ENCODE measurements at regions not wholly inside any gene's neighbourhood (a gene's known extent, or its start where the extent isn't known, plus 50 kb on each side); places are given as distances from the start of the nearest gene placed in this dataset.

DNA sequence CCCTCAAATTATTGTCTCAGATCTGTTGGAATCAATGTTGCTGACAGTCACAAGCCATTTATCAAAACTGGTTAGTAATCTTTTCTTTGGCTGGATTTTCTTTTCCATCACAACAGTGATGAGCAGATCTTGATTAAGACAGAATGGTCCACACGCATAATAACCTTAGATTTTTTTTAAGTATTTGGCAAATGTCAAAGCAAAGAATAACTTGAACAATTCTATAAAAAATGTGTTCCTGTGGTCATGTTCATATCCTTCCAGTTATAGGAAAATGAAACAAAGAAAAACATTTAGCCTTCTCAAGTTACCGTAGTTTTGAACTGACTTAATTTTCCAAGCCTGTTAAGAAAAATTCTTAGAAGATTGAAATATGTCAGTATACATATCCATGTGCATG is 659.9 kb upstream of the ID2 start:
- Histone ChIP-seq H3K4me3 (ENCODE audit: insufficient read depth in 1 of 2, low read depth in 1 of 2, low read length in 2 of 2) (no peak overlapping the region), H2BK12ac (ENCODE audit: low read length in 2 of 2) (no peak overlapping the region), H3K4me1 (ENCODE audit: control insufficient read depth, insufficient read depth, low read depth, low read length) (no peaks in the 10 kb centered on the region), H4K8ac (ENCODE audit: low read length) (no peak overlapping the region), H3K36me3 (ENCODE audit: control insufficient read depth in 1 of 2, insufficient read depth in 2 of 2, low read depth in 1 of 2, low read length in 2 of 2) (no peaks in the 10 kb centered on the region), H2AFZ (ENCODE audit: low read depth, low read length) (no peak overlapping the region), H3K9ac (ENCODE audit: low read length) (no peak overlapping the region), H3K14ac (ENCODE audit: low read length in 2 of 2) (no peak overlapping the region), H3K27ac (ENCODE audit: low read length, poor library complexity, severe bottlenecking) (no peak overlapping the region), H3K9me3 (ENCODE audit: control insufficient read depth, low read length) (no peaks in the 10 kb centered on the region), H3K18ac (ENCODE audit: low read depth in 1 of 2, low read length in 2 of 2) (no peak overlapping the region), H2BK120ac (ENCODE audit: low read depth, low read length) (no peak overlapping the region), H3K23ac (ENCODE audit: low read length in 2 of 2) (no peak overlapping the region), H3K4me2 (ENCODE audit: low read length, poor library complexity, severe bottlenecking) (no peak overlapping the region), H3K27me3 (ENCODE audit: control insufficient read depth in 1 of 2, insufficient read depth in 1 of 2, low read length in 2 of 2) (peaks cover 0 to 2% of the 10 kb centered on the region in 2 experiments), H3K79me1 (replicated peaks; ENCODE audit: low read length, poor library complexity, severe bottlenecking) (no peaks in the 10 kb centered on the region), H4K91ac (ENCODE audit: low read length) (no peak overlapping the region), H2AK5ac (ENCODE audit: low read length, severe bottlenecking) (no peak overlapping the region), H2BK5ac (ENCODE audit: low read depth, low read length, poor library complexity, severe bottlenecking) (no peak overlapping the region), H3K4ac (ENCODE audit: low read depth in 1 of 2, low read length in 2 of 2) (no peak overlapping the region), H2BK15ac (ENCODE audit: low read depth, poor library complexity, severe bottlenecking) (no peak overlapping the region)
- WGBS: no CpG with 5 or more reads among the region's 2 CpGs
- DNase-seq: no peak

DNA sequence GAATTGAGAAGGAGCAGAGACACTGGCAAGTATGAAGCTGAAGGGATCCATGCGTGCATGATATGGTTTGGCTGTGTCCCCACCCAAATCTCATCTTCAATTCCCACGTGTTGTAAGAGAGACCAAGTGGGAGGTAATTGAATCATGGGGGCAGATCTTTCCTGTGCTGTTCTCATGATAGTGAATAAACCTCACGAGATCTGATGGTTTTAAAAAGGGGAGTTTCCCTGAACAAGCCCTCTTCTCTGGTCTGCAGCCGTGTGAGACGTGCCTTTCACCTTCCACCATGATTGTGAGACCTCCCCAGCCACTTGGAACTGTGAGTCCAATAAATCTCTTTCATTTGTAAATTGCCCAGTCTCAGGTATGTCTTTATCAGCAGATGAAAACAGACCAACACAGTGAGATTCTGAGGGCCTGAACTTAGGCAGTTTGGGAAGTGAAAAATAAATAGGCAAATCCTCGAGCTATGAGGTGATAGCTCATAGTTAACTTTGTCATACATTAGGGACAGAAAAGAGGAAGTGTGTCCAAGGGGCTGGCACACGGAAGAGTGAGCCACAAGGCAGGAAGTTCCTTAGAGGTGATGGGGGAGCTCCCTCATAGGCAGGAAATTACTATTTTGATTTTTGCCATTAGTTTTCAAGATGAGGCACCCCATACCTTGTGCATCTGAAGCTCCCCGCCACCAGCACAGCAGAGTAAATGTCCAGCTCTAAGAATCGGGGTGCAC is 658.8 kb upstream of the ID2 start:
- H2BK12ac ChIP-seq (ENCODE audit: low read length in 2 of 2): no peak overlapping the region

DNA sequence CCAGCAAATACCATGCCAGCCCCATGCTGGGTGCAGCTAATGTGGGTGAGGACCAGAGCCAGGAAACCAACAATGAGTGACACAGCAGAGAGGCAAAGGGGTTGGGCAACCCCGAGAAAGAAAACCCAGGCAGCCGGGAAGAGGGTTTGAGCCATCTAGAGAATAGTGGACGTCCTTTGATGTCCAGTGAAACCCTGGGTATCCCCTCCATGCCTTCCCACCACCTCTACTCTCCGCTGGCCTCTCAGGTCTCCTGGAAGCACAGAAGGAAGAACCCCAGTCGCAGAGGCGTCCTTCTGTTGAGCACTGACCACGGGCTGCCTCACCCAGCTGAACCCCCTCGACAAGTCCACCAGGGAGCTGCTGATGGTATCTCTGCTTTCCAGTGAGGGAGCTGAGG is 657.4 kb upstream of the ID2 start:
- H2AK5ac ChIP-seq (ENCODE audit: low read length, severe bottlenecking): no peak overlapping the region
- H3K4me2 ChIP-seq (ENCODE audit: low read length, poor library complexity, severe bottlenecking): no peak overlapping the region
- no peak overlapping the region for H4K8ac ChIP-seq (ENCODE audit: low read length)
- H3K9ac ChIP-seq (ENCODE audit: low read length): no peak overlapping the region
- no peak overlapping the region for H2BK15ac ChIP-seq (ENCODE audit: low read depth, poor library complexity, severe bottlenecking)
- H2BK120ac ChIP-seq (ENCODE audit: low read depth, low read length): no peak overlapping the region
- H3K4me3 ChIP-seq (ENCODE audit: insufficient read depth in 1 of 2, low read depth in 1 of 2, low read length in 2 of 2): no peak overlapping the region
- H2AFZ ChIP-seq (ENCODE audit: low read depth, low read length): no peak overlapping the region
- H3K9me3 ChIP-seq (ENCODE audit: control insufficient read depth, low read length): no peaks in the 10 kb centered on the region
- no peak overlapping the region for H3K23ac ChIP-seq (ENCODE audit: low read length in 2 of 2)
- H3K79me1 ChIP-seq (replicated peaks; ENCODE audit: low read length, poor library complexity, severe bottlenecking): no peaks in the 10 kb centered on the region
- H3K27me3 ChIP-seq (ENCODE audit: control insufficient read depth in 1 of 2, insufficient read depth in 1 of 2, low read length in 2 of 2): peaks cover 0 to 2% of the 10 kb centered on the region in 2 experiments
- H3K4me1 ChIP-seq (ENCODE audit: control insufficient read depth, insufficient read depth, low read depth, low read length): no peaks in the 10 kb centered on the region
- WGBS: 87% methylated on average over 8 of the region's 8 CpGs
- no peak overlapping the region for H2BK5ac ChIP-seq (ENCODE audit: low read depth, low read length, poor library complexity, severe bottlenecking)
- H3K36me3 ChIP-seq (ENCODE audit: control insufficient read depth in 1 of 2, insufficient read depth in 2 of 2, low read depth in 1 of 2, low read length in 2 of 2): no peaks in the 10 kb centered on the region
- no peak overlapping the region for H3K27ac ChIP-seq (ENCODE audit: low read length, poor library complexity, severe bottlenecking)
- H4K91ac ChIP-seq (ENCODE audit: low read length): no peak overlapping the region
- H3K14ac ChIP-seq (ENCODE audit: low read length in 2 of 2): no peak overlapping the region
- no peak overlapping the region for H3K18ac ChIP-seq (ENCODE audit: low read depth in 1 of 2, low read length in 2 of 2)
- no peak overlapping the region for H3K4ac ChIP-seq (ENCODE audit: low read depth in 1 of 2, low read length in 2 of 2)
- DNase-seq: no peak
- no peak overlapping the region for H2BK12ac ChIP-seq (ENCODE audit: low read length in 2 of 2)

More for the DNA sequence above, 658.8 kb upstream of the ID2 start:
- H3K27me3 ChIP-seq (ENCODE audit: control insufficient read depth in 1 of 2, insufficient read depth in 1 of 2, low read length in 2 of 2): peaks cover 0 to 2% of the 10 kb centered on the region in 2 experiments
- H3K23ac ChIP-seq (ENCODE audit: low read length in 2 of 2): no peak overlapping the region
- no peak overlapping the region for H2BK15ac ChIP-seq (ENCODE audit: low read depth, poor library complexity, severe bottlenecking)
- H4K91ac ChIP-seq (ENCODE audit: low read length): no peak overlapping the region
- H3K4me3 ChIP-seq (ENCODE audit: insufficient read depth in 1 of 2, low read depth in 1 of 2, low read length in 2 of 2): no peak overlapping the region
- H3K14ac ChIP-seq (ENCODE audit: low read length in 2 of 2): no peak overlapping the region
- no peak overlapping the region for H3K4ac ChIP-seq (ENCODE audit: low read depth in 1 of 2, low read length in 2 of 2)
- no peaks in the 10 kb centered on the region for H3K79me1 ChIP-seq (replicated peaks; ENCODE audit: low read length, poor library complexity, severe bottlenecking)
- no peak overlapping the region for H2AK5ac ChIP-seq (ENCODE audit: low read length, severe bottlenecking)
- H3K9ac ChIP-seq (ENCODE audit: low read length): no peak overlapping the region
- H3K9me3 ChIP-seq (ENCODE audit: control insufficient read depth, low read length): no peaks in the 10 kb centered on the region
- H4K8ac ChIP-seq (ENCODE audit: low read length): no peak overlapping the region
- H2BK120ac ChIP-seq (ENCODE audit: low read depth, low read length): no peak overlapping the region
- 79% methylated on average over 9 of the region's 9 CpGs for WGBS
- no peak overlapping the region for H2BK5ac ChIP-seq (ENCODE audit: low read depth, low read length, poor library complexity, severe bottlenecking)
- no peaks in the 10 kb centered on the region for H3K4me1 ChIP-seq (ENCODE audit: control insufficient read depth, insufficient read depth, low read depth, low read length)
- H3K4me2 ChIP-seq (ENCODE audit: low read length, poor library complexity, severe bottlenecking): no peak overlapping the region
- DNase-seq: no peak
- H3K18ac ChIP-seq (ENCODE audit: low read depth in 1 of 2, low read length in 2 of 2): no peak overlapping the region
- no peaks in the 10 kb centered on the region for H3K36me3 ChIP-seq (ENCODE audit: control insufficient read depth in 1 of 2, insufficient read depth in 2 of 2, low read depth in 1 of 2, low read length in 2 of 2)
- H3K27ac ChIP-seq (ENCODE audit: low read length, poor library complexity, severe bottlenecking): no peak overlapping the region
- H2AFZ ChIP-seq (ENCODE audit: low read depth, low read length): no peak overlapping the region

- Histone ChIP-seq H3K79me1 (replicated peaks; ENCODE audit: low read length, poor library complexity, severe bottlenecking) (no peaks in the 10 kb centered on the region), H2BK15ac (ENCODE audit: low read depth, poor library complexity, severe bottlenecking) (no peak overlapping the region), H3K27me3 (ENCODE audit: control insufficient read depth in 1 of 2, insufficient read depth in 1 of 2, low read length in 2 of 2) (peaks cover 0 to 2% of the 10 kb centered on the region in 2 experiments)
Measured at GRCh38 chr2:8026381-8026780, 655.5 kb upstream of the ID2 start.

More at GRCh38 chr2:8026381-8026780, 655.5 kb upstream of the ID2 start:
- H3K4me1 ChIP-seq (ENCODE audit: control insufficient read depth, insufficient read depth, low read depth, low read length): no peaks in the 10 kb centered on the region
- no peak overlapping the region for H3K27ac ChIP-seq (ENCODE audit: low read length, poor library complexity, severe bottlenecking)
- H3K4me2 ChIP-seq (ENCODE audit: low read length, poor library complexity, severe bottlenecking): no peak overlapping the region
- H3K4ac ChIP-seq (ENCODE audit: low read depth in 1 of 2, low read length in 2 of 2): no peak overlapping the region
- DNase-seq: no peak
- H3K23ac ChIP-seq (ENCODE audit: low read length in 2 of 2): no peak overlapping the region
- H3K18ac ChIP-seq (ENCODE audit: low read depth in 1 of 2, low read length in 2 of 2): no peak overlapping the region
- H3K36me3 ChIP-seq (ENCODE audit: control insufficient read depth in 1 of 2, insufficient read depth in 2 of 2, low read depth in 1 of 2, low read length in 2 of 2): no peaks in the 10 kb centered on the region
- no peak overlapping the region for H3K14ac ChIP-seq (ENCODE audit: low read length in 2 of 2)
- no peak overlapping the region for H3K4me3 ChIP-seq (ENCODE audit: insufficient read depth in 1 of 2, low read depth in 1 of 2, low read length in 2 of 2)
- H2BK120ac ChIP-seq (ENCODE audit: low read depth, low read length): no peak overlapping the region
- H2BK5ac ChIP-seq (ENCODE audit: low read depth, low read length, poor library complexity, severe bottlenecking): no peak overlapping the region
- H4K8ac ChIP-seq (ENCODE audit: low read length): no peak overlapping the region
- H2BK12ac ChIP-seq (ENCODE audit: low read length in 2 of 2): no peak overlapping the region
- no peak overlapping the region for H4K91ac ChIP-seq (ENCODE audit: low read length)
- H3K9me3 ChIP-seq (ENCODE audit: control insufficient read depth, low read length): no peaks in the 10 kb centered on the region
- H2AK5ac ChIP-seq (ENCODE audit: low read length, severe bottlenecking): no peak overlapping the region
- no peak overlapping the region for H2AFZ ChIP-seq (ENCODE audit: low read depth, low read length)
- no peak overlapping the region for H3K9ac ChIP-seq (ENCODE audit: low read length)
- WGBS: 86% methylated on average over 4 of the region's 4 CpGs

All from mesenchymal stem cell (in vitro differentiated cells and primary cell).